Lower leg skin (tissue), 4 donors: ENCODE measurements at regions not wholly inside any gene's neighbourhood (a gene's known extent, or its start where the extent isn't known, plus 50 kb on each side); places are given as distances from the start of the nearest gene placed in this dataset.

Experiments
- DNase-seq, 2 donors: peaks; one replicate each; pipeline ENCODE4 v3.0.0-alpha.2; 2019; ENCODE audit warnings: low spot score in 2 of 2
- H3K4me3 ChIP-seq: fragments of 200-600 bp; sonication (generic); 2 replicates; pipeline ENCODE4 v1.5.1; 2017; ENCODE audit warnings: mild to moderate bottlenecking, low read depth; ENCODE audit not compliant: poor library complexity, severe bottlenecking
- POLR2A ChIP-seq, 2 donors: fragments of 450-650 bp; IDR thresholded peaks; one replicate each; pipeline ENCODE4 v1.6.1; 2016 to 2017; ENCODE audit warnings: antibody characterized with exemption in 2 of 2, mild to moderate bottlenecking in 1 of 2, moderate library complexity in 1 of 2
- WGBS, 2 donors: methylation state at CpG; one replicate each; pipeline ENCODE4 v1.1.5; 2018; 5-methylcytosine and 5-hydroxymethylcytosine counted together
- intact Hi-C: fragments of 100-400 bp; cut with DNase I; formaldehyde crosslinking; loops from one replicate; pipeline ENCODE4 v1.15.0; 2023; ENCODE audit warnings: low total_unique reads
- TF ChIP-seq, protein P1 (sequence below), 3 donors: fragments of 450-650 bp; IDR thresholded peaks; one replicate each; pipeline ENCODE4 v1.5.1; 2016; ENCODE audit warnings: antibody characterized with exemption in 3 of 3, mild to moderate bottlenecking in 3 of 3, moderate library complexity in 2 of 3

DNA sequence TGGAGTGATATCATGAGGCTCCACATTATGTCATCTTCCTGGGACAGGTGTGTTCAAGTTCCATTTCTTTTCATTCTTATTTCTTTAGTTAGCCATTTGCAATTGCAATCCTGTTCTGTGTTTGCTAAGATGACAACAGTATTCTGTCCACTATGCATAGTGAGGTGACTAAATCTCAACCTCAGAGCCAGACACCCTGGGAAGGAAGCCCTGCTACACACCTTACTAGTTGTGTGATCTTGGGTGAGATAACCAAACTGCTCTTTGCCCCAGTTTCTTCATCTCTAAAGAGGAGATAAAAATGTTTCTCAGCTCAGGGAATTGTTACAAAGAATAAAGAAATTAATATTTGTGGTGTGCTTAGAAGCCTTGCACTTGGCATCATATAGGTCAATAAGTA lies 215.1 kb upstream of the RPS23 start:
- TF ChIP-seq POLR2A (IDR thresholded peaks at IDR 0.05) = no peak
- TF ChIP-seq, protein P1, sequence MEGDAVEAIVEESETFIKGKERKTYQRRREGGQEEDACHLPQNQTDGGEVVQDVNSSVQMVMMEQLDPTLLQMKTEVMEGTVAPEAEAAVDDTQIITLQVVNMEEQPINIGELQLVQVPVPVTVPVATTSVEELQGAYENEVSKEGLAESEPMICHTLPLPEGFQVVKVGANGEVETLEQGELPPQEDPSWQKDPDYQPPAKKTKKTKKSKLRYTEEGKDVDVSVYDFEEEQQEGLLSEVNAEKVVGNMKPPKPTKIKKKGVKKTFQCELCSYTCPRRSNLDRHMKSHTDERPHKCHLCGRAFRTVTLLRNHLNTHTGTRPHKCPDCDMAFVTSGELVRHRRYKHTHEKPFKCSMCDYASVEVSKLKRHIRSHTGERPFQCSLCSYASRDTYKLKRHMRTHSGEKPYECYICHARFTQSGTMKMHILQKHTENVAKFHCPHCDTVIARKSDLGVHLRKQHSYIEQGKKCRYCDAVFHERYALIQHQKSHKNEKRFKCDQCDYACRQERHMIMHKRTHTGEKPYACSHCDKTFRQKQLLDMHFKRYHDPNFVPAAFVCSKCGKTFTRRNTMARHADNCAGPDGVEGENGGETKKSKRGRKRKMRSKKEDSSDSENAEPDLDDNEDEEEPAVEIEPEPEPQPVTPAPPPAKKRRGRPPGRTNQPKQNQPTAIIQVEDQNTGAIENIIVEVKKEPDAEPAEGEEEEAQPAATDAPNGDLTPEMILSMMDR (IDR thresholded peaks at IDR 0.05) = no peak
- no peak overlapping the region for H3K4me3 ChIP-seq
- no peak for DNase-seq
- intact Hi-C loops = no loop called here

DNA sequence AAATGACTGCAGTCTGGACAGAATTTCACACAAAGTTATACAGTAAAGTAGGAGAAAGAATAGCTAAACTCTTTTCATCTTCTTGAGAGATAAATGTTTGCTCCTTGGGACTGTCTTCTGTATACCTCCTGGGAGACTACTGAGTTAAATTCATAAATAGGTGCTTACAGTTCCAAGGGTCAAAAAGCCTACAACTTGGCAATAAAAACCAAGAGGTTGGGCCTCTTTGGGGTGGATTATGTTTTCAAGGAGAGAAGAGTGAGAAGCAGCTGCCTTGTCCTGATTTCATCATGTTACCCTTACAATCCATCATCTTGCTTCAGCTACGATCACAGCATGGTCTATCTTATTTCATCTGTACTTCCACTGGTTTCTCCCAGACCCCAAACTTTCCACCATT lies 213.2 kb upstream of the RPS23 start:
- TF ChIP-seq POLR2A (IDR thresholded peaks at IDR 0.05) = no peak
- TF ChIP-seq, protein P1 (IDR thresholded peaks at IDR 0.05) = no peak
- intact Hi-C loops = no loop called here
- H3K4me3 ChIP-seq = no peak overlapping the region
- DNase-seq = no peak
- WGBS, 2 donors = 76 to 83% methylated on average over 1 of the region's 1 CpG

DNA sequence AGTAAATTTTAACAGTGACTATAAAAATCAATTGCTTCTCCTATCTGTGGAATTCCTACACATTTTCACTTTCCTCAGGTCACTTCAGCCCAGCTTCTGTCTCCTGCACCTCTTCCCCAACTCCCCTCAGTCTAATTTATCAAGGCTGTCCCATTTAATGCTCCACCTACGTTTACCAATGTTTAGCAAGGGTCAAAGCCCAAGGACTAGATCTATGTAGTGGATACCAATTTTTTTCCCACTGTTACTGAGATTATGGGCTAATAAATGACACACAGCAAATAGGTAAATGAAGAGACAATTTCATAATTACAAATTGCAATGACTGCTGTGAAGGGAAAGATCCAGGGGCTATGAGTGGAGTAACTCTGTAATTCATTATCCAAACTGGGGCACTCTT lies 211.5 kb upstream of the RPS23 start:
- no peak for TF ChIP-seq POLR2A (IDR thresholded peaks at IDR 0.05)
- TF ChIP-seq, protein P1 (IDR thresholded peaks at IDR 0.05) = no peak
- DNase-seq = no peak
- intact Hi-C loops = no loop called here
- WGBS, 2 donors = 64 to 70% methylated on average over 1 of the region's 1 CpG
- H3K4me3 ChIP-seq = no peak overlapping the region

DNA sequence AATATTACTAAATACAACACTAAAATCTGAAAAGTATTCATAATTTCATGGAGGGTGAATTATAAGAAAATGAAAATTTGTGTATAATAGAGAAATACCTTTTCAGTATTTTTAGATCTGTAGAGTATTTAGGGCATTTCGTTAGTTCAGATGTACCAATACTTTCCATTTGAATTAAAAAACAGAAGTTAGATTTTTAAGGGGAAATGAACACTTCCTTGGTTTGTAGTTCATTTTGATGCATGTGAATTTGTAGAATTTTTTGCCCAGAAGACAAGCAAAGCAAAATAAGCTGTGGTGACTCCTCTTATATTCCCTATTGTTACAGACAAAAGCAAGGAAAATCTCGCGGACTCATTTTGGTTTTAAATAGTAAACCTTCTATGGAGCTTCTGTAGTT lies 209.0 kb upstream of the RPS23 start:
- intact Hi-C loops = no loop called here
- DNase-seq = no peak
- TF ChIP-seq POLR2A (IDR thresholded peaks at IDR 0.05) = no peak
- TF ChIP-seq, protein P1 (IDR thresholded peaks at IDR 0.05) = no peak
- H3K4me3 ChIP-seq = no peak overlapping the region
- WGBS, 2 donors = 82 to 83% methylated on average over 3 of the region's 3 CpGs

DNA sequence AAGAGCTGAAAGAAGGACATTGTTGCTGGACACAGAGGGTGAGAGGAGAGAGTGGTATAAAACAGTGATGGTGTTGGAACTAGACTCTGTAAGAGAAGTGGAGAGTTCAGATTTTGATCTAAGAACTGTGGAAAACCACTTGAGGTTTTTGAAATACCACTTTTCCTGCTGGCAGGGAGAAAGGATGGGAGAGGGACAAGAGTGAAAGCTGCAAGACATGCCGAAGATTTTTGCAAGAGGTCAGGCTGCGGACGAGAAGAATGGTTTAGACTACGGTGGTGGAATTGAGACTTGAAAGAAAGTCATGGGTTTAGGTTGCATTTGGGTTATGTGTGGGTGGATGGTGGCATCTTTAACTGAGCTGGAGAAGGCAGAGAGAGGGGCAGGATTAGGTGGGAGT lies 202.2 kb upstream of the RPS23 start:
- TF ChIP-seq, protein P1 (IDR thresholded peaks at IDR 0.05) = no peak
- TF ChIP-seq POLR2A (IDR thresholded peaks at IDR 0.05) = no peak
- H3K4me3 ChIP-seq = no peak overlapping the region
- DNase-seq = no peak
- 73 to 85% methylated on average over 4 of the region's 4 CpGs for WGBS, 2 donors
- intact Hi-C loops = no loop called here

DNA sequence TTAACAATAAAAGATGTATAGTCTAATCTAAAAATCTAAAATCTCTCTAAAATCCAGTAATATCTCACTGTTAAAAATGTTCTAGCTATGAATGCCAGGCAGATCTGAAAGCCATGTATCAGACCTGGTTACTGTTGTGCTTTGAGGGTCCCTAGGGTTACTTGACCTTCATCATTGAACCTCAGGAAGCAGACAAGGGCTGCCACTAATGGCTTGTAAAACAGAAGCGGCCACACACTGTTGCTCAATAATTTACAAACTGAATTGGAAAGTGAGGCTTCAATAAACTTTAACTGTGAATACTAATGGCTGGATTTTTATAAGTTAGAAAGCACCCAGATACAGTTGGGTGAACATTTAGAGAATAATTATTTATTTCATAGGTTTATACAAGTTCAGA lies 198.0 kb upstream of the RPS23 start:
- no peak overlapping the region for H3K4me3 ChIP-seq
- intact Hi-C loops = no loop called here
- no peak for TF ChIP-seq POLR2A (IDR thresholded peaks at IDR 0.05)
- WGBS, 2 donors = 75 to 86% methylated on average over 1 of the region's 1 CpG
- no peak for DNase-seq
